K562 (cell line): ENCODE measurements at regions not wholly inside any gene's neighbourhood (a gene's known extent, or its start where the extent isn't known, plus 50 kb on each side); places are given as distances from the start of the nearest gene placed in this dataset.

Experiments
- ATAC-seq: fragments of 200-7000 bp; cut with Tn5 transposase; 3 replicates; pipeline ENCODE4 v1.9.1; 2020; ENCODE audit warnings: moderate library complexity
- BruUV-seq: library from RNA; stranded (reverse); fragments of 400-500 nt; replicated peaks from 2 replicates; lab custom pipeline; 2021; lab: Mats Ljungman, UMichigan
- CTCF ChIA-PET: fragments of 300-600 bp; formaldehyde crosslinking; extraction: SDS; loops from one replicate; lab custom pipeline; 2021; ENCODE audit warnings: low intra/inter-chr PET ratio; lab: Yijun Ruan, JAX
- POLR2A ChIA-PET: fragments of 300-600, 350-650 bp; sonication (Branson Sonifier 250); formaldehyde crosslinking; extraction: SDS; loops from one replicate; lab custom pipeline; 2021; ENCODE audit warnings: antibody characterized with exemption, inconsistent platforms; lab: Yijun Ruan, JAX
- DNase-seq, 4 experiments: peaks; one replicate each; pipeline versions ENCODE4 v3.0.0 to v3.0.0-alpha.2; 2011 to 2018; ENCODE audit warnings: low spot score in 3 of 4, mixed read lengths in 3 of 4; ENCODE audit errors: extremely low read depth in 1 of 4
- FAIRE-seq: peaks from 2 replicates; lab custom pipeline; 2011; peaks lifted over from hg19 to GRCh38; lab: Jason Lieb, UNC
- H2AFZ ChIP-seq: 2 replicates; pipeline ENCODE4 v1.6.0; 2011; ENCODE audit warnings: low read depth, low read length, control low read depth, inconsistent platforms
- H3K27ac ChIP-seq: fragments of 200-600 bp; 3 replicates; pipeline ENCODE4 v1.8.0; 2011; ENCODE audit warnings: low read depth, mild to moderate bottlenecking, control low read depth, inconsistent platforms, low read length, moderate library complexity, mixed read lengths; ENCODE audit errors: extremely low read depth
- H3K27me3 ChIP-seq, 2 experiments: fragments of 300-600 bp in 1 of 2; 2 replicates in 1 of 2; 3 replicates in 1 of 2; pipeline versions ENCODE4 v1.6.0 to v1.8.0; 2011; ENCODE audit warnings: inconsistent platforms in 2 of 2, low read length in 2 of 2, mild to moderate bottlenecking in 1 of 2, mixed read lengths in 1 of 2, moderate library complexity in 1 of 2; ENCODE audit not compliant: control insufficient read depth in 2 of 2, insufficient read depth in 2 of 2
- H3K36me3 ChIP-seq: fragments of 300-600 bp; 3 replicates; pipeline ENCODE4 v1.8.0; 2011; ENCODE audit warnings: mild to moderate bottlenecking, low read length, inconsistent platforms; ENCODE audit not compliant: control insufficient read depth, insufficient read depth
- H3K4me1 ChIP-seq, 2 experiments: fragments of 200-600 bp in 1 of 2; replicated peaks in 1 of 2; 2 replicates in 1 of 2; 3 replicates in 1 of 2; pipeline versions ENCODE4 v1.5.1 to v1.8.0; 2011; ENCODE audit warnings: inconsistent platforms in 2 of 2, low read length in 2 of 2, mild to moderate bottlenecking in 1 of 2, mixed read lengths in 1 of 2, moderate library complexity in 1 of 2; ENCODE audit not compliant: control insufficient read depth in 2 of 2, insufficient read depth in 2 of 2
- H3K4me2 ChIP-seq: 2 replicates; pipeline ENCODE4 v1.6.1; 2011; ENCODE audit warnings: low read length, control low read depth, inconsistent platforms, mixed read lengths; ENCODE audit not compliant: insufficient read depth
- H3K4me3 ChIP-seq: fragments of 200-600 bp; sonication (generic), shearing (Covaris generic); 2 replicates; pipeline ENCODE4 v1.5.1; 2016; ENCODE audit warnings: control low read depth, inconsistent platforms
- H3K79me2 ChIP-seq: fragments of 200-600 bp; 3 replicates; pipeline ENCODE4 v1.8.0; 2011; ENCODE audit warnings: low read length, inconsistent platforms; ENCODE audit not compliant: control insufficient read depth, insufficient read depth
- H3K9ac ChIP-seq, 2 experiments: 2 replicates each; pipeline versions ENCODE4 v1.6.0 to v1.6.1; 2011; ENCODE audit warnings: low read depth in 2 of 2, low read length in 2 of 2, control low read depth in 1 of 2, inconsistent platforms in 1 of 2, mild to moderate bottlenecking in 1 of 2, mixed read lengths in 1 of 2; ENCODE audit not compliant: insufficient read depth in 1 of 2
- H3K9me1 ChIP-seq: one replicate; pipeline ENCODE4 v1.6.0; 2011; ENCODE audit warnings: inconsistent platforms, mild to moderate bottlenecking, low read length, moderate library complexity; ENCODE audit not compliant: control insufficient read depth, insufficient read depth
- H3K9me3 ChIP-seq: replicated peaks from 2 replicates; pipeline ENCODE4 v1.5.1; 2011; ENCODE audit warnings: low read depth, low read length, inconsistent platforms; ENCODE audit not compliant: control insufficient read depth, insufficient read depth
- H4K20me1 ChIP-seq: replicated peaks from 2 replicates; pipeline ENCODE4 v1.6.1; 2011; ENCODE audit warnings: low read length, inconsistent platforms, mixed read lengths; ENCODE audit not compliant: control insufficient read depth, insufficient read depth
- JUN ChIP-seq, 2 experiments: sonication (generic) in 1 of 2; formaldehyde crosslinking in 1 of 2; IDR thresholded peaks; 2 replicates each; pipeline versions ENCODE4 v1.6.1 to v1.8.0; 2012 to 2022; ENCODE audit warnings: borderline replicate concordance in 2 of 2, mild to moderate bottlenecking in 2 of 2, improper control_type of control experiment in 1 of 2, low read depth in 1 of 2, low read length in 1 of 2, missing genetic modification reagents in 1 of 2
- SRSF1 ChIP-seq: fragments of 200-400 bp; formaldehyde crosslinking; IDR thresholded peaks from 2 replicates; pipeline ENCODE4 v1.6.1; 2017; ENCODE audit warnings: mild to moderate bottlenecking, low read depth, low read length, moderate library complexity
- ZNF395 ChIP-seq: fragments of 200-800 bp; sonication (Bioruptor generic); IDR thresholded peaks from 2 replicates; pipeline ENCODE4 v1.6.1; 2017; ENCODE audit warnings: missing genetic modification characterization, missing compliant biosample characterization
- WGBS: fragments of 100-300 bp; shearing (Covaris generic); methylation state at CpG from one replicate; pipeline ENCODE4 v1.1.6; 2016; ENCODE audit warnings: low coverage, mixed read lengths; ENCODE audit not compliant: insufficient coverage; ENCODE audit errors: missing lambda C conversion rate; 5-methylcytosine and 5-hydroxymethylcytosine counted together
- in situ Hi-C: fragments of 300-500 bp; cut with MboI; formaldehyde crosslinking; loops from 4 replicates; pipeline ENCODE4 v1.15.0; 2018; ENCODE audit warnings: inconsistent platforms, mixed read lengths
- intact Hi-C: fragments of 100-400 bp; cut with micrococcal nuclease; formaldehyde crosslinking; loops from 2 replicates; pipeline ENCODE4 v1.14.2; 2022

GRCh38 chr1:81224222-81224621, 576.5 kb upstream of the ADGRL2 start (continued):
- TF ChIP-seq SRSF1, result no peak

GRCh38 chr1:81221564-81221963, 579.2 kb upstream of the ADGRL2 start:
- no peak for TF ChIP-seq JUN (IDR thresholded peaks at IDR 0.05; ENCODE audit: borderline replicate concordance, low read depth, low read length)
- TF ChIP-seq JUN (CRISPR knock-in tag; IDR thresholded peaks at IDR 0.05; ENCODE audit: borderline replicate concordance), result no peak
- TF ChIP-seq ZNF395 (CRISPR knock-in tag), result no peak
- TF ChIP-seq, all 486 proteins: peak for 0
- no peaks in the 10 kb centered on the region for H3K9me1 ChIP-seq
- no peak overlapping the region for H3K9ac ChIP-seq
- CTCF ChIA-PET, result no interaction called here
- BruUV-seq, result no TSS peak
- H3K79me2 ChIP-seq, result no peaks in the 10 kb centered on the region
- POLR2A ChIA-PET, result no interaction called here
- no peaks in the 10 kb centered on the region for H3K4me1 ChIP-seq
- H3K27me3 ChIP-seq, result no peaks in the 10 kb centered on the region
- FAIRE-seq (no peak), ATAC-seq (no peak), DNase-seq (no peak)
- no peak overlapping the region for H3K27ac ChIP-seq
- no peak overlapping the region for H3K4me2 ChIP-seq
- in situ Hi-C loops, result no loop called here
- H3K36me3 ChIP-seq, result no peaks in the 10 kb centered on the region
- 0% methylated on average over 4 of the region's 4 CpGs for WGBS
- H2AFZ ChIP-seq, result no peak overlapping the region
- no peaks in the 10 kb centered on the region for H4K20me1 ChIP-seq
- H3K9me3 ChIP-seq, result no peaks in the 10 kb centered on the region
- H3K4me3 ChIP-seq, result no peak overlapping the region
- intact Hi-C loops, result no loop called here
